Stomach (tissue), 4 donors: ENCODE measurements at regions not wholly inside any gene's neighbourhood (a gene's known extent, or its start where the extent isn't known, plus 50 kb on each side); places are given as distances from the start of the nearest gene placed in this dataset.

Experiments
- POLR2AphosphoS5 ChIP-seq, 3 donors: sonication (generic); formaldehyde crosslinking; IDR thresholded peaks; one replicate each; pipeline ENCODE4 v1.6.1; 2016; ENCODE audit warnings: antibody characterized with exemption in 3 of 3
- TF ChIP-seq, protein P1 (sequence below), 7 experiments: fragments of 450-650 bp in 4 of 7; fragments of 200-600 bp in 3 of 7; sonication (generic) in 3 of 7; IDR thresholded peaks; one replicate each; pipeline ENCODE4 v1.5.1; 2016 to 2019; ENCODE audit warnings: antibody characterized with exemption in 7 of 7, control low read depth in 2 of 7, mild to moderate bottlenecking in 1 of 7

DNA sequence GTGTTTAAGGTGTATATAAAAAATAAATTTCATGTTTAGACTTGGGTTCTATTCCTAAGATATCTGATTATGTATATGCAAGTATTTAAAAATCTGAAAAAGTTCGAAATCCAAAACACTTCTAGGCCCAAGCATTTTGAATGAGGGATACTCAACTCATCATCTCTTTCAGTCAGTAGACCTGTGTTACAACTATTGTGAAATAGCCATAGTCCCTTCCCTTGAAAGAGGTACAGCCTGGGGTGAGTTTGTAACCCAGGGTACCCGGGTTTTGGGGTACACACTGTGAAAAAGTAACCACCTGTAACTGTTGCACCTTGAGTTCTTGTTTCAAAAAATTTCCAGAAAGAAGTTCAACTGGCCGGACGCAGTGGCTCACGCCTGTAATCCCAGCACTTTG lies 76.6 kb upstream of the DOK5 start:
- TF ChIP-seq, protein P1, sequence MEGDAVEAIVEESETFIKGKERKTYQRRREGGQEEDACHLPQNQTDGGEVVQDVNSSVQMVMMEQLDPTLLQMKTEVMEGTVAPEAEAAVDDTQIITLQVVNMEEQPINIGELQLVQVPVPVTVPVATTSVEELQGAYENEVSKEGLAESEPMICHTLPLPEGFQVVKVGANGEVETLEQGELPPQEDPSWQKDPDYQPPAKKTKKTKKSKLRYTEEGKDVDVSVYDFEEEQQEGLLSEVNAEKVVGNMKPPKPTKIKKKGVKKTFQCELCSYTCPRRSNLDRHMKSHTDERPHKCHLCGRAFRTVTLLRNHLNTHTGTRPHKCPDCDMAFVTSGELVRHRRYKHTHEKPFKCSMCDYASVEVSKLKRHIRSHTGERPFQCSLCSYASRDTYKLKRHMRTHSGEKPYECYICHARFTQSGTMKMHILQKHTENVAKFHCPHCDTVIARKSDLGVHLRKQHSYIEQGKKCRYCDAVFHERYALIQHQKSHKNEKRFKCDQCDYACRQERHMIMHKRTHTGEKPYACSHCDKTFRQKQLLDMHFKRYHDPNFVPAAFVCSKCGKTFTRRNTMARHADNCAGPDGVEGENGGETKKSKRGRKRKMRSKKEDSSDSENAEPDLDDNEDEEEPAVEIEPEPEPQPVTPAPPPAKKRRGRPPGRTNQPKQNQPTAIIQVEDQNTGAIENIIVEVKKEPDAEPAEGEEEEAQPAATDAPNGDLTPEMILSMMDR (IDR thresholded peaks at IDR 0.05) = no peak
- no peak for TF ChIP-seq POLR2AphosphoS5 (IDR thresholded peaks at IDR 0.05)
